ENCODE measurements at regions not wholly inside any gene's neighbourhood (a gene's known extent, or its start where the extent isn't known, plus 50 kb on each side); places are given as distances from the start of the nearest gene placed in this dataset.
A peak's percentile ranks its signal among the peaks of the same experiment; 100 is the strongest.

GRCh38 chr5:157912621-157913325 lies 53.8 kb upstream of the CLINT1 start:
- peak; percentile 59 for FAIRE-seq
- no peak overlapping the region for H3K9ac ChIP-seq (ENCODE audit: control insufficient read depth, extremely low read depth, insufficient read depth, low read length)
- no peaks in the 10 kb centered on the region for H3K27me3 ChIP-seq (ENCODE audit: control insufficient read depth, extremely low read depth, insufficient read depth, low read length)
- H3K9me3 ChIP-seq (ENCODE audit: control insufficient read depth, low read depth, low read length), result no peaks in the 10 kb centered on the region
- no peak overlapping the region for H3K4me3 ChIP-seq (ENCODE audit: control insufficient read depth in 2 of 3, extremely low read depth in 1 of 3, insufficient read depth in 2 of 3, low read depth in 1 of 3, low read length in 3 of 3)
- H4K20me1 ChIP-seq (ENCODE audit: control insufficient read depth, extremely low read depth, insufficient read depth, low read length), result no peaks in the 10 kb centered on the region
- no peak overlapping the region for H3K27ac ChIP-seq (ENCODE audit: control insufficient read depth, insufficient read depth, low read length)
- H3K36me3 ChIP-seq (ENCODE audit: control insufficient read depth in 2 of 2, extremely low read depth in 1 of 2, insufficient read depth in 2 of 2, low read length in 2 of 2), result no peaks in the 10 kb centered on the region
- no peaks in the 10 kb centered on the region for H3K79me2 ChIP-seq (ENCODE audit: control insufficient read depth, insufficient read depth, low read length)
- H3K4me1 ChIP-seq (ENCODE audit: control insufficient read depth, extremely low read depth, insufficient read depth, low read length), result peaks cover 13% of the 10 kb centered on the region
- H2AFZ ChIP-seq (ENCODE audit: control insufficient read depth, low read length), result peak overlapping the region; percentile 7
- no peaks in the 10 kb centered on the region for H3K9me1 ChIP-seq (ENCODE audit: control insufficient read depth, extremely low read depth, insufficient read depth, low read length)
- DNase-seq (ENCODE audit: low read depth, low spot score), result no peak
- peak overlapping the region; percentile 68 for H3K4me2 ChIP-seq (ENCODE audit: control insufficient read depth, extremely low read depth, insufficient read depth, low read depth, low read length)
- TF ChIP-seq CTCF (optimal IDR thresholded peaks at IDR 0.05 in 1 of 3, IDR thresholded peaks at IDR 0.05 in 1 of 3, conservative IDR thresholded peaks at IDR 0.05 in 1 of 3; ENCODE audit: extremely low read depth in 1 of 3, insufficient read depth in 2 of 3, low read length in 3 of 3) (no peak), EZH2 (IDR thresholded peaks at IDR 0.05; ENCODE audit: low read length) (no peak)
- dilution Hi-C loops (cut with MboI; ENCODE audit: extremely low pct_ligation_motif_present, low sequenced_read_pairs), result no loop called here

- FAIRE-seq, result no peak
- no peak overlapping the region for H3K27ac ChIP-seq (ENCODE audit: control insufficient read depth, insufficient read depth, low read length)
Observed at GRCh38 chr5:157911568-157911967, 52.6 kb upstream of the CLINT1 start.

More at GRCh38 chr5:157911568-157911967, 52.6 kb upstream of the CLINT1 start:
- H3K4me2 ChIP-seq (ENCODE audit: control insufficient read depth, extremely low read depth, insufficient read depth, low read depth, low read length), result no peak overlapping the region
- H3K36me3 ChIP-seq (ENCODE audit: control insufficient read depth in 2 of 2, extremely low read depth in 1 of 2, insufficient read depth in 2 of 2, low read length in 2 of 2), result no peaks in the 10 kb centered on the region
- no peaks in the 10 kb centered on the region for H3K9me1 ChIP-seq (ENCODE audit: control insufficient read depth, extremely low read depth, insufficient read depth, low read length)
- dilution Hi-C loops (cut with MboI; ENCODE audit: extremely low pct_ligation_motif_present, low sequenced_read_pairs), result no loop called here
- H3K4me3 ChIP-seq (ENCODE audit: control insufficient read depth in 2 of 3, extremely low read depth in 1 of 3, insufficient read depth in 2 of 3, low read depth in 1 of 3, low read length in 3 of 3), result no peak overlapping the region
- no peaks in the 10 kb centered on the region for H4K20me1 ChIP-seq (ENCODE audit: control insufficient read depth, extremely low read depth, insufficient read depth, low read length)
- H2AFZ ChIP-seq (ENCODE audit: control insufficient read depth, low read length), result no peak overlapping the region
- H3K27me3 ChIP-seq (ENCODE audit: control insufficient read depth, extremely low read depth, insufficient read depth, low read length), result no peaks in the 10 kb centered on the region
- no peaks in the 10 kb centered on the region for H3K9me3 ChIP-seq (ENCODE audit: control insufficient read depth, low read depth, low read length)
- H3K79me2 ChIP-seq (ENCODE audit: control insufficient read depth, insufficient read depth, low read length), result no peaks in the 10 kb centered on the region
- H3K4me1 ChIP-seq (ENCODE audit: control insufficient read depth, extremely low read depth, insufficient read depth, low read length), result peaks cover 10% of the 10 kb centered on the region
- TF ChIP-seq CTCF (optimal IDR thresholded peaks at IDR 0.05 in 1 of 3, IDR thresholded peaks at IDR 0.05 in 1 of 3, conservative IDR thresholded peaks at IDR 0.05 in 1 of 3; ENCODE audit: extremely low read depth in 1 of 3, insufficient read depth in 2 of 3, low read length in 3 of 3), result no peak
- no peak for TF ChIP-seq EZH2 (IDR thresholded peaks at IDR 0.05; ENCODE audit: low read length)
- DNase-seq (ENCODE audit: low read depth, low spot score), result no peak
- no peak overlapping the region for H3K9ac ChIP-seq (ENCODE audit: control insufficient read depth, extremely low read depth, insufficient read depth, low read length)

Small RNA genes lying in the stretch of these regions (small RNA-seq; reads per million reads assigned to genes)
- gene AC091979.2 (ENCODE audit: insufficient read length in 3 of 3, low read depth in 3 of 3, low replicate concordance in 1 of 3), result 0 reads per million in 3 experiments
- 0.40 to 1.0 (median 0.50) reads per million in 3 experiments for gene RNU2-48P (ENCODE audit: insufficient read length in 3 of 3, low read depth in 3 of 3, low replicate concordance in 1 of 3)

Measured in keratinocyte (primary cell).